GM19324 (cell line): ENCODE measurements at regions not wholly inside any gene's neighbourhood (a gene's known extent, or its start where the extent isn't known, plus 50 kb on each side); places are given as distances from the start of the nearest gene placed in this dataset.

Experiments
- ATAC-seq: cut with Tn5 transposase; IDR thresholded peaks from one replicate; pipeline ENCODE4 v1.9.1; 2021; ENCODE audit warnings: mild to moderate bottlenecking, moderate library complexity; ENCODE audit not compliant: unreplicated experiment, low FRiP score

GRCh38 chr14:44791730-44792129 is 170.0 kb downstream of the KLHL28 start:
- no peak for ATAC-seq

DNA sequence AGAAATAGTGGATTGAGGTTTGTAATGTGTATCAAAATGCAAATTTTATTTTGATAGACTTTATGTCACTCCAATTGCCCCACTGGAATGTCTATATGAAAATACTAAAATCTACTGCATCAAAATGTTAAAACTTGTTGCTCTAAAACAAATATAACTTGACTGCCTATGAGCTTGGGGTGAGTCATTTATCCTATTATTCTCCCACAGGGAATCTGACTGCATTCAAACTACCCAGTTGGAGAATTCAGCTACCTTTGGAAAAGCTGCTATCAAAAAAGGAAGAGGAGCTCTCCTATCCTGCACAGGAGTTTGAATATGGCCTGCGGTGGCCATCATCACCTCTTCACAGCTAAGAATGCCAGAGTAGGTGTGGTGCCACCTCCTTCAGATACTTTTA is 173.1 kb downstream of the KLHL28 start:
- ATAC-seq: no peak

DNA sequence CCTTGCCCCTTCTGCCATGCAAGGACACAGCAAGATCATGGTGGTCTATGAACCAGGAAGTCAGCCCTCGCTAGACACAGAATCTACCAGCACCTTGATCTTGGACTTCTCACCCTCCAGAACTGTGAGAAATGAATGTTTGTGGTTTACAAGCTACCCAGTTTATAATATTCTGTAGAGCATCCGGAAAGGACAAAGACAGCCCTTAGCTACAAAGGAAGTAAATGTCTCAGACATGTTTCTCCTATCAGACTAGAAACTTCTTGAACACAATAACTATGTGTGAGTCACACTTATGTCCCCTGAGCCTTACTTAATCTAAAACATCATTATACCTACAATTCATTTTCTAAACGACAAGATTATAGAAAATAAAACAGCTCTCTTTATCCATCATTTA is 176.7 kb downstream of the KLHL28 start:
- no peak for ATAC-seq

DNA sequence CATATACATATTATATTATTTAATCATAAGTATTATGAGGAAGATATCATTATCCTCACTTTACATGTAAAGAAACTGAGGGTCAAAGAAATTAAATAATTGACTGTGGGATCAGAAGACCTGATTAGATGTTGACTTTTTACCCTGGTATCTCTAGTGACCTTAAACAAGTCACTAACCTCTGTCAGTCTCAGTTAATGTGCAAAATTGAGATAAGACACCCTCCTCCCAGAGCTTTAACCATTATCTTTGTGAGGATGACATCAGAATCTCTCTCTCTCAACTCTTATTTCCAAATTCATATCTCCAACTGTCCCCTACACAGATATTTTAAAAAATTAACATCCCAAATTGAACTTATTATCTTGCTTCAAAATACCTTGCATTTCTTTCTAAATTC is 177.8 kb downstream of the KLHL28 start:
- ATAC-seq: no peak

DNA sequence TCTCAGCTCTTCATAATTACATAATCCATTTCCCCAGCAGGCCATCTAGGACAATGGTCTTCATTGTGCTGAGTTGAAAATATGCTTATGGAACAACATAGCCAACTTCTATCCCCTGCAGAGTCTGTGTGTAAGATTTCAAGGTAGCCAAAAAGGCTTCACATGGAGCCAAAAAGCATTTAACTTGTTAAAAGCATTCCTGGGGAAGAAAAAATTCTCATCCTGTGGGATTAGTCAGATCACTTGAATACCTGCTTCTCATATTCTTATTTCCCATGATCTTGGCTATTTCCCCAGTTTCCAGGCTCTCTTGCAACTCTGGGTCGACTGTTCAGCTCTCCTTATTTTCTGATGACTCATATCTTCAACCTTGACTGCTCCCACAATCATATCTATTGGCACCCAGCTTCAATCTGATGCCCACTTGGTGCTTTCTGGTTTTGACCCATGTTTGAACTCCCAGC is 178.9 kb downstream of the KLHL28 start:
- ATAC-seq: no peak

DNA sequence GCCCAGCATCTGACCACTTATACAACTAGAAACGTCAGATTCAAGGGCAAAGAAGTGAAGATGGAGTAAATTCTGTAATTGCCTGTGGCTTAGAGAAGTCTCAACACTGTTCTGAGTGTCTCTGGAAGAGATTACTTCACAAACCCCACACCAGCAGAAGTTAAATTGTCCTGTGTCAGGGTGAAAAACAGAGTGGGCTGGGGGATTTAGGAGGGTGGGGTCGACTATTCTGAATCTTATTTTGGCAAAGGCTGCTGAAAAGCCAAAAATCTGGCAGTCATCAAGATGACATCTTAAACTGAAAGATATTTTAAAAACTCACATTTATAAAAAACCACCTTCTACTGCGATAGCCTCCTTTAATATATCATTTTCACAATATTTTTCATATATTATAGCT is 180.8 kb downstream of the KLHL28 start:
- ATAC-seq: no peak

DNA sequence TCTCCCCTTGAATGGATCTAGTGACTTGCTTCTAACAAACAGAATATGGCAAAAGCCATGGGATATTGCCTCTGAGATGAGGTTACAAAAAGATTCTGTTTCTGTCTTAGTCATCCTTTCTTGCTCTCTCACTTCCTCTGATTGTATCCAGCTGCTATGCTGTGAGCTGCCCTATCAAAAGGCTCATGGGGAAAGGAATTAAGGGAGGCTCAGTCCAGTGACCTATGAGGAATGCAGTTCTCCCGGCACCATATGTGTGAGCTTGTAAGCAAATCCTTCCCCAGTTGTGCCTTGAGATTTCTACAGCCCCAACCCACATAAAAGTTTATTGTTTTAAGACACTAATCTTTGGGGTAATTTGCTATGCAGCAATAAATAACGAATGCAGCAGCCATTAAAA is 183.1 kb downstream of the KLHL28 start:
- no peak for ATAC-seq

GRCh38 chr14:44777584-44777983 is 184.2 kb downstream of the KLHL28 start:
- ATAC-seq: no peak

GRCh38 chr14:44775248-44775647 is 186.5 kb downstream of the KLHL28 start:
- ATAC-seq: no peak

DNA sequence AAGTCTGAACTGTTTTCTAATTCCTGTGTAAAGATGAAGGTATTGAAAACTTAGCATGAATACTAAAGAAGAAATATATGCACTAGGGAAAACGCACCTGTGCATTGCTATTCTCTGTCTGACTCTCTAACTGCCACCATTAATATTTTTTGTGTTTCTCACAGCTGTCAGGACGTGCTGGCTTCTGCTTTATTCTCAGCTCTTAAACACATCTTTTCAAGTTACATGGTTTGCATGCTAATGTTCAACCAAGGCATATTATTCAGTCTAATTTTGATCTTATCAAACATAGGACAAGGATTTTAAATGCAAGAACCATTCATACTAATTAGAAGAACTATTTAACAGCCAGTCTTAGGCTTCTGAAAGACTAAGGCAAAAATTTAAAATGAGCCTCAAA is 187.4 kb downstream of the KLHL28 start:
- no peak for ATAC-seq

GRCh38 chr14:44771496-44771895 is 190.3 kb downstream of the KLHL28 start:
- ATAC-seq: no peak

- ATAC-seq: no peak
Observed at GRCh38 chr14:44770201-44770600, 191.5 kb downstream of the KLHL28 start.

DNA sequence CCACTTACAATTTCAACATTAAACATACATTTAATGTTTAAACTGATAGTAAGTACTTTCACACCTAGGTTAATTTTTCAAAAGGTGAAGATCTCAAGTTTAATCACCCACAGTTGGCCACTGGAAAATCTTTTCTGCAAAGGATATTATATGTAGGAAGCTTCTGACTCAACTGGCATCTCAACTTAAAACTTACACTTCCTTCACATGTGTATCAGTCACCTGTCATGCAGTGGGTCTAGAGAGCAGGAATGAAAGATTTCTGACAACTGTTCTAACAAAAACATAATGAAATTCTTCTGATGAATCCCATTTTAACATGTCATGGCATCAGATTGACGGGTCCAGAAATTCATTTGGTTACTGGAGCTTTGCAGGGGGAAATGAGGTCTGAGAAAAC is 192.8 kb downstream of the KLHL28 start:
- ATAC-seq: no peak

- ATAC-seq: no peak
Observed at GRCh38 chr14:44767646-44768173, 194.0 kb downstream of the KLHL28 start.

DNA sequence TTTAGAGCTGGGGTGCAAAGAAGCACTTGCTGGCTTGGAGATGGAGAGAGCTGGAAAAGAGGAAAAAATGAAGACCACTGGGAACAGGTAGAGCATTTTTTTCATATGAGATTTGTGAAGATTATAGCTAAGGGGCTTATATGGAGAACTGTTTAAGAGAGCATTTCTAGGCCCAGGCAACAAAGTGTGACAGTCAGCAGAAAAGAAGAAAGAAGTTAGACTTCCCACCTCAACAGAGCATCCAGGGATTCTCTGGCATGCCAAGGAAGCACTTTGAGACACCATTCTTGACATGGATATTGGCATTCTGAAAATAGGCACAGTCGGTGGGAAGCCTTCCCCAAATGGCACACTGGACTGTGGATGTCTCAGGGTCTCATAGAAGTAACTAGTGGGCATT is 195.5 kb downstream of the KLHL28 start:
- ATAC-seq: no peak

GRCh38 chr14:44763356-44763755 is 198.4 kb downstream of the KLHL28 start:
- no peak for ATAC-seq

GRCh38 chr14:44759277-44759676 is 202.5 kb downstream of the KLHL28 start:
- ATAC-seq: no peak

DNA sequence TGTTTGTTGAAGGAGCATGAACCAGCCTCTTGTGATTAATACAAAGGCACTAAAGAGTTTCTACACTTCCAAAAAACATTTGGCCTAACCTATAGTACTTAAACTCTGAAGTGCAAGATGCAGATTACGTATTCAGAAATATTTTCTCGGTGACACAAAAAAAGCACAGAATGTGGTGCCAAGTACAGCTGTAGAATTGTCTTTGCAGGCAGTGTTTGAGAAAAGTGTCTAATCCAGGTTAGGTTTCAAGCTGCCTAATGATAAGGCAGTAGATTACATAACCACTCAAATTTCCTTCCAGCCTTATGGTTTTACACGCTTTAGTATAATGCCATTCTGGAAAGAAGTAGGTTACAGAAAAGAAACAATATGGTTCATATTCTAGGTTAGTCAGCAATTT is 205.2 kb downstream of the KLHL28 start:
- ATAC-seq: no peak

DNA sequence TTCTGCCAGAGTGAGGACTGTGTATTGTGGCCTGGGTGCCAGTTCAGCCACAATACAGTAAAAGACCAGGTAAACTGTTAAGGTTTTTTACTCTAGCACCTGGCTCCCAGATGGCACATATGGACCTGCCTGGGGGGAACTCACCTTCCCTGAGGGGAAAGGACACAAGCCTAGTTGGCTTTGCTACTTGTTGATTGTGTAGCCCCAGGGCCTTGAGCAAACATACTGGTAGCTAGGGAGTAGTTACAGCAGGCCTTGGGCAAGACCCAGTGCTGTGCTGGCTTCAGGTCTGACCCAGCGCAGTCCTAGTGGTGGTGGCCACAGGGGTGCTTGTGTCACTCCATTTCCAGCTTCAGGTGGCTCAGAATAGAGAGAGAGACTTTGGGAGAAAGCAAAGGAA is 216.4 kb downstream of the KLHL28 start:
- no peak for ATAC-seq

DNA sequence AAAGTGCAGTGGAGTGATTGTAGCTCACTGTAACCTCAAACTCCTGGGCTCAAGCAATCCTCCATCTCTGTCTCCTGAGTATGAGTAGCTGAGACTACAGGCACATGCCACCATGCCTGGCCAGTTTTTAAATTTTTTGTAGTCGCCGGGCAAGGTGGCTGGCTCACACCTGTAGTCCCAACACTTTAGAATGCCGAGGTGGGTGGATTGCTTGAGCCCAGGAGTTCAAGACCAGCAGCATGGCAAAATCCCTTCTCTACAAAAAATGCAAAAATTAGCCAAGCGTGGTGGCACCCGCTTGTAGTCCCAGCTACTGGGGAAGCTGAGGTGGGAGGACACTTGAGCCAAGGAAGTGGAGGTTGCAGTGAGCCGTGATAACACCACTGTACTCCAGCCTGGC is 219.5 kb downstream of the KLHL28 start:
- ATAC-seq: no peak

- no peak for ATAC-seq
Observed at GRCh38 chr14:44741431-44741830, 220.3 kb downstream of the KLHL28 start.

- no peak for ATAC-seq
Observed at GRCh38 chr14:44736326-44736725, 225.4 kb downstream of the KLHL28 start.

DNA sequence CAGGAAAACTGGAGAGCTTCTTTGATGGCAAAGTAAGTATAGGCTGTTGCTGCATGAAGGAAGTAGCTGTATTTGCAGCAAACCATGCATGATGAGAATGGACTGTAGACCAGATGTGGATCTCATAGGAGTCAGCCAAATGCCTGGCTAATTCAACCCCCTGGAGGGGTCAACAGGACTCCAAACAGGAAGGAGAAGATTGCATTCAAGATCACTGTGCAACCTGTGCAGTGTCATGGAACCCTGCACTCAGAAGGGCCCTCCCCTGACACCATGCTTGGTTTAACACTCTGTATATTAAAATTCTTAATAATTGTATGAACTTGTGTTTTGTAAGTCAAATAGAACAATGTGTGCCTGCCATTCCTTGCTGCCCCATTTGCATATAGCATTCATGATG is 225.1 kb upstream of the FSCB start:
- no peak for ATAC-seq
